ENCODE measurements at regions not wholly inside any gene's neighbourhood (a gene's known extent, or its start where the extent isn't known, plus 50 kb on each side); places are given as distances from the start of the nearest gene placed in this dataset.

DNA sequence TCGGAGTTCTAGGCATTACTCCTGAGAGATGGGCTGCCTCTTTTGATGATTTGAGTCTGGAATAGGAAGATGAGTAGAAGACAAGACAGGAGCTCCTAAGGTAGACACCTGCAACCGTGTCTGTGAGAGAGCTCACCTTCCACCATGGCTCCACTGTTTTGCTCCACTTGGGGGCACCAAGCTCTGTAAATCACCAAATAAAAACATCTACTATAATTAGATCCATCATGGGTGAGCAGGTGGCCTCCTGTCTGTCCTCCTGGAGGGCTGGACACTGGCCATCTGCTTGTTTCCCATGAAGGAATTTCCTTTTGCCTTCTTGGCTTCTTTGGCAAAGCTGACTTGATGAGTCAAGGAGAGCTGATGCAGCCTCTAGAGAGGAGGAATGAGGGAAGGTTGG lies 179.0 kb downstream of the HAPSTR1 start:
- no peak overlapping the region for H3K27ac ChIP-seq (ENCODE audit: low read depth, low read length)
- TF ChIP-seq EZH2phosphoT487 (IDR thresholded peaks at IDR 0.05; ENCODE audit: borderline replicate concordance, low read length), result no peak
- TF ChIP-seq, protein P1, sequence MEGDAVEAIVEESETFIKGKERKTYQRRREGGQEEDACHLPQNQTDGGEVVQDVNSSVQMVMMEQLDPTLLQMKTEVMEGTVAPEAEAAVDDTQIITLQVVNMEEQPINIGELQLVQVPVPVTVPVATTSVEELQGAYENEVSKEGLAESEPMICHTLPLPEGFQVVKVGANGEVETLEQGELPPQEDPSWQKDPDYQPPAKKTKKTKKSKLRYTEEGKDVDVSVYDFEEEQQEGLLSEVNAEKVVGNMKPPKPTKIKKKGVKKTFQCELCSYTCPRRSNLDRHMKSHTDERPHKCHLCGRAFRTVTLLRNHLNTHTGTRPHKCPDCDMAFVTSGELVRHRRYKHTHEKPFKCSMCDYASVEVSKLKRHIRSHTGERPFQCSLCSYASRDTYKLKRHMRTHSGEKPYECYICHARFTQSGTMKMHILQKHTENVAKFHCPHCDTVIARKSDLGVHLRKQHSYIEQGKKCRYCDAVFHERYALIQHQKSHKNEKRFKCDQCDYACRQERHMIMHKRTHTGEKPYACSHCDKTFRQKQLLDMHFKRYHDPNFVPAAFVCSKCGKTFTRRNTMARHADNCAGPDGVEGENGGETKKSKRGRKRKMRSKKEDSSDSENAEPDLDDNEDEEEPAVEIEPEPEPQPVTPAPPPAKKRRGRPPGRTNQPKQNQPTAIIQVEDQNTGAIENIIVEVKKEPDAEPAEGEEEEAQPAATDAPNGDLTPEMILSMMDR (IDR thresholded peaks at IDR 0.05; ENCODE audit: low read depth, low read length, poor library complexity, severe bottlenecking), result no peak
- no peaks in the 10 kb centered on the region for H3K4me1 ChIP-seq (ENCODE audit: control insufficient read depth, low read length)
- no peaks in the 10 kb centered on the region for H3K79me2 ChIP-seq (ENCODE audit: control insufficient read depth, low read length)
- H3F3A ChIP-seq (ENCODE audit: control insufficient read depth, insufficient read depth), result no peaks in the 10 kb centered on the region
- H3K9me2 ChIP-seq (replicated peaks; ENCODE audit: control insufficient read depth, low read length), result no peaks in the 10 kb centered on the region
- H3K4me2 ChIP-seq (ENCODE audit: low read length), result no peak overlapping the region
- peaks cover 8% of the 10 kb centered on the region; the same call in 1 of the 2 replicates for H3K27me3 ChIP-seq (ENCODE audit: control insufficient read depth, low read length)
- H3K9me3 ChIP-seq (ENCODE audit: control insufficient read depth, insufficient read depth, low read length), result no peaks in the 10 kb centered on the region
- no peaks in the 10 kb centered on the region for H4K20me1 ChIP-seq (ENCODE audit: control insufficient read depth, insufficient read depth, low read depth, low read length)
- H3K36me3 ChIP-seq (ENCODE audit: control insufficient read depth, low read length), result no peaks in the 10 kb centered on the region
- no peak overlapping the region for H3K4me3 ChIP-seq (ENCODE audit: low read length)

DNA sequence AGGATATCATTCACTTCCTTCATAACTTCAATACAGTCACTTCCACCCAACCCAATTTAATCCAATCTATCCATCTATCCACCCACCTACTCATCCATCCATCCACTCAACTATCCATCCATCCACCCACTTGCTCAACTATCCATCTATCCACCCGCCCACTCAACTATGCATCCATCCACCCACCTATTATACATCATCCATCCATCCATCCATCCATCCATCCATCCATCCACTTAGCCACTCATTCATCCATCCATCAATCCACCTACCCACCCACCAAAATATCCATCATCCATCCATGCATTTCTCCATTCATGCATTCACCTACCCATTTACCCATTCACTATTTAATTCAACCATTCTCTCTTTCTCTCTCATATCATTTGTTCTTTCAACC lies 179.5 kb downstream of the HAPSTR1 start:
- Histone ChIP-seq H3K27me3 (ENCODE audit: control insufficient read depth, low read length) (peaks cover 5% of the 10 kb centered on the region; the same call in 1 of the 2 replicates), H3F3A (ENCODE audit: control insufficient read depth, insufficient read depth) (no peaks in the 10 kb centered on the region), H3K27ac (ENCODE audit: low read depth, low read length) (no peak overlapping the region), H3K9me3 (ENCODE audit: control insufficient read depth, insufficient read depth, low read length) (no peaks in the 10 kb centered on the region), H3K4me2 (ENCODE audit: low read length) (no peak overlapping the region), H3K79me2 (ENCODE audit: control insufficient read depth, low read length) (no peaks in the 10 kb centered on the region), H3K4me3 (ENCODE audit: low read length) (no peak overlapping the region), H3K36me3 (ENCODE audit: control insufficient read depth, low read length) (no peaks in the 10 kb centered on the region), H3K4me1 (ENCODE audit: control insufficient read depth, low read length) (no peaks in the 10 kb centered on the region), H4K20me1 (ENCODE audit: control insufficient read depth, insufficient read depth, low read depth, low read length) (no peaks in the 10 kb centered on the region), H3K9me2 (replicated peaks; ENCODE audit: control insufficient read depth, low read length) (no peaks in the 10 kb centered on the region)
- TF ChIP-seq, protein P1 (IDR thresholded peaks at IDR 0.05; ENCODE audit: low read depth, low read length, poor library complexity, severe bottlenecking), result no peak
- no peak for TF ChIP-seq EZH2phosphoT487 (IDR thresholded peaks at IDR 0.05; ENCODE audit: borderline replicate concordance, low read length)

DNA sequence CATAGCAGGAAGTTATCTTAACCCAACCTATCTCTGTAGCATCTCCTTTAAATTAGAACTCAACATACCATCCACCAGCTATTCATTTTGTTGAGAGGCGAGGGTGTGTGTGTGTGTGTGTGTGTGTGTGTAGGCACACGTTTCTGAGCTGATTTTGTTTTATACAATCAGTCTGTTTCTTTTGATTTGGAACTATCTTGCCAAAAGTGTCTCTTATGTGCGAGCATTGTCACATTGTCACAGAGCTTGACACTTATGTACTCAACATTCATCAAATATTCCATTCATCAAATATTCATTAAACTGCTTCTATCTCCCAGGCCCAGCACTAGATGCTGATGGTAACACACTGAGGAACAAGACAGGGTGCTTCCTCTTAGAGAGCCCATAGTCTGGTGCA lies 180.4 kb downstream of the HAPSTR1 start:
- Histone ChIP-seq H3K4me1 (ENCODE audit: control insufficient read depth, low read length) (no peaks in the 10 kb centered on the region), H3K36me3 (ENCODE audit: control insufficient read depth, low read length) (no peaks in the 10 kb centered on the region), H3K9me2 (replicated peaks; ENCODE audit: control insufficient read depth, low read length) (no peaks in the 10 kb centered on the region), H3K4me3 (ENCODE audit: low read length) (no peak overlapping the region), H3K79me2 (ENCODE audit: control insufficient read depth, low read length) (no peaks in the 10 kb centered on the region), H3K27me3 (ENCODE audit: control insufficient read depth, low read length) (peaks cover 3% of the 10 kb centered on the region; the same call in 1 of the 2 replicates), H3K27ac (ENCODE audit: low read depth, low read length) (no peak overlapping the region), H3K9me3 (ENCODE audit: control insufficient read depth, insufficient read depth, low read length) (no peaks in the 10 kb centered on the region), H3F3A (ENCODE audit: control insufficient read depth, insufficient read depth) (no peaks in the 10 kb centered on the region), H4K20me1 (ENCODE audit: control insufficient read depth, insufficient read depth, low read depth, low read length) (no peaks in the 10 kb centered on the region), H3K4me2 (ENCODE audit: low read length) (no peak overlapping the region)
- TF ChIP-seq, protein P1 (IDR thresholded peaks at IDR 0.05; ENCODE audit: low read depth, low read length, poor library complexity, severe bottlenecking), result no peak
- no peak for TF ChIP-seq EZH2phosphoT487 (IDR thresholded peaks at IDR 0.05; ENCODE audit: borderline replicate concordance, low read length)

Data from DOHH2 (cell line).